ENCODE measurements at regions not wholly inside any gene's neighbourhood (a gene's known extent, or its start where the extent isn't known, plus 50 kb on each side); places are given as distances from the start of the nearest gene placed in this dataset.
"Not testable (repeated sequence)": the region's sequence is repeated elsewhere in the genome, so short reads cannot be mapped to it uniquely, and the experiment has no call there.

- no peak for DNase-seq (ENCODE audit: low spot score)
- ATAC-seq (ENCODE audit: low FRiP score) = no peak
- TF ChIP-seq, protein P1, sequence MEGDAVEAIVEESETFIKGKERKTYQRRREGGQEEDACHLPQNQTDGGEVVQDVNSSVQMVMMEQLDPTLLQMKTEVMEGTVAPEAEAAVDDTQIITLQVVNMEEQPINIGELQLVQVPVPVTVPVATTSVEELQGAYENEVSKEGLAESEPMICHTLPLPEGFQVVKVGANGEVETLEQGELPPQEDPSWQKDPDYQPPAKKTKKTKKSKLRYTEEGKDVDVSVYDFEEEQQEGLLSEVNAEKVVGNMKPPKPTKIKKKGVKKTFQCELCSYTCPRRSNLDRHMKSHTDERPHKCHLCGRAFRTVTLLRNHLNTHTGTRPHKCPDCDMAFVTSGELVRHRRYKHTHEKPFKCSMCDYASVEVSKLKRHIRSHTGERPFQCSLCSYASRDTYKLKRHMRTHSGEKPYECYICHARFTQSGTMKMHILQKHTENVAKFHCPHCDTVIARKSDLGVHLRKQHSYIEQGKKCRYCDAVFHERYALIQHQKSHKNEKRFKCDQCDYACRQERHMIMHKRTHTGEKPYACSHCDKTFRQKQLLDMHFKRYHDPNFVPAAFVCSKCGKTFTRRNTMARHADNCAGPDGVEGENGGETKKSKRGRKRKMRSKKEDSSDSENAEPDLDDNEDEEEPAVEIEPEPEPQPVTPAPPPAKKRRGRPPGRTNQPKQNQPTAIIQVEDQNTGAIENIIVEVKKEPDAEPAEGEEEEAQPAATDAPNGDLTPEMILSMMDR (IDR thresholded peaks at IDR 0.05) = no peak
Observed at GRCh38 chr6:141956868-141957267, 175.9 kb upstream of the GJE1 start.

DNA sequence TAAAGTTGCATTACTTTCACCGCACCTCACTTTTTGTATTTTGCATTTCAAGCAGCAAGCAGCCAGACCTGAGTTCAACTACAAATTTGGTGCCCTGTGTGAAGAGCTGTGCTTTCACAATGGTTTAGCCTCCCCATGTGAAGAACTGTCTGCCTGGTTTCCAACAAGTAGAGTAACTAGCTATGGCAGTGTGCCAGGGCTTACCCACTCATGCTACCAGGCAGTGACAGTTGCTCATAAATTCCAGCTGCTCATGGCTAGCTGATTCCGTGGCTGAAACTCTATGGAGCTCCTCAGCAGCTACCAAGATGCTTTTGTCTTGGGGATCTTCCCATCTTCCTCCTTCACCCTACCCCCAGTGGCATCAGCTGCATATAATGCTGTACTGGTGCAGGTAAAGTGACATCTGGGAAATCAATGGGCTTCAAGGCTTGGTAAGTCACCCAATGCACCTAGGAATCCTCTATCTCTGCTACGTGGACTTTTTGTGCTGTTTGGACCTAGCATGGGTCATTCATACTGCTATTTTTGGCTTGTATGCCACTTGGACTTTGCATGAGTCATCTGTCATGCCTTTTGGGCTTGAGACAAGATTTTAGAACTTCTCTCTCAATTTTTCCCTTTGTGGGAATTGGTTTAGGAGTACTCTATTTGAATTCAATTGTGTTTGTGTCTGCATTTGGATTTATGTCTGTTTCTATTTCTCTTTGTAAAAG, 176.5 kb upstream of the GJE1 start:
- peak; percentile 67 for ATAC-seq (ENCODE audit: low FRiP score)
- TF ChIP-seq, protein P1 (IDR thresholded peaks at IDR 0.05) = no peak
- no peak for DNase-seq (ENCODE audit: low spot score)

DNA sequence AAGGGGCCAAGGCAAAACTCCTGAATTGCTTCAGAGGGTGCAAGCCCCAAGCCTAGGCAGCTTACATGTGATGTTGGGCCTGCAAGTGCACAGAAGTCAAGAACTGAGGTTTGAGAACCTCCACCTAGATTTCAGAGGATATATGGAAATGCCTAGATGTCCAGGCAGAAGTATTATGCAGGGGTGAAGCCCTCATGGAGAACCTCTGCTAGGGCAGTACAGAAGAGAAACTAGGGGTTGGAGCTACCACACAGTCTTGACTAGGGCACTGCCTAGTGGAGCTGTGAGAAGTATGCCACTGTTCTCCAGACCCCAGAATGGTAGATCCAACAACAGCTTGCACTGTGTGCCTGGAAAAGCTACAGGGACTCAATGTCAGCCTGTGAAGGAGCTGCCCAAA, 179.7 kb upstream of the GJE1 start:
- TF ChIP-seq, protein P1 (IDR thresholded peaks at IDR 0.05) = no peak
- DNase-seq (ENCODE audit: low spot score) = no peak
- ATAC-seq (ENCODE audit: low FRiP score) = no peak

DNA sequence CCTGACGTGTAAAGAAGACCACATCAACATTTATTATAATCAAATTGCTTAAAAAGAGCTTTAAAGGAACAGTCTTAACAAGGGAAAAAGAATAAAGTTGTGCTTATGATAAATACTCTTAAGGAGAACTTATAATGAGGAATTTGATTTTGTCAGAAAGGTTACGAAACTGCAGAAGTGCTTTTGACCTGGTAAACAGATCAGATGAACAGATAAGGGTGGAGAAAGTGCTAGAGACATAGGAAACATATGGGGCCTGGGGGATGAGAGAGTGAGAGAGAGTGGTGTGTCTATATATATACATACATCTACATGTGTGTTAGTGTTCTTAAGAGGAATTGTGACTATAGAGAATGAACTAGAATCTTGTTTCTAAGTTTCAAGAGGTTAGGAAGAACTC, 186.2 kb upstream of the GJE1 start:
- TF ChIP-seq, protein P1 (IDR thresholded peaks at IDR 0.05) = no peak
- DNase-seq (ENCODE audit: low spot score) (no peak), ATAC-seq (ENCODE audit: low FRiP score) (no peak)

DNA sequence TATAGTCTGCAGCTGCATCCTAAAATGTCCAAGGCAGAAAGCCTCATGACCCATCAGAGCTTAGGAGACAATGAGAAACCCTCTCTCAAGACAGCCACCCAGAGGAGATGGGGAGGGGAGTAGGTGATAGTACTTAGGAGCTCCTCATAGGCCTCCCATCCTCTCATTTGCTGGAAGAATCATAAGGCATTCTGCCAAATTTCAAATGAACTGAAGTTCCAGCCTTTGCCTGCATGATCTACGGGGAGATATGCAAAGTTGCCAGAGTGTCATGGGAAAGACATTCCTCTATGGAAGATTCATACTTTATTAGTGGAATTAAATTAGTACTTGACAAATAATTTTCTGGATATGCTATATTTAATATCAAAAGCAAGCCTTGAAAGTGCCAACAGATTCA, 194.1 kb upstream of the GJE1 start:
- no peak for DNase-seq (ENCODE audit: low spot score)
- ATAC-seq (ENCODE audit: low FRiP score) = no peak
- TF ChIP-seq, protein P1 (IDR thresholded peaks at IDR 0.05) = no peak

DNA sequence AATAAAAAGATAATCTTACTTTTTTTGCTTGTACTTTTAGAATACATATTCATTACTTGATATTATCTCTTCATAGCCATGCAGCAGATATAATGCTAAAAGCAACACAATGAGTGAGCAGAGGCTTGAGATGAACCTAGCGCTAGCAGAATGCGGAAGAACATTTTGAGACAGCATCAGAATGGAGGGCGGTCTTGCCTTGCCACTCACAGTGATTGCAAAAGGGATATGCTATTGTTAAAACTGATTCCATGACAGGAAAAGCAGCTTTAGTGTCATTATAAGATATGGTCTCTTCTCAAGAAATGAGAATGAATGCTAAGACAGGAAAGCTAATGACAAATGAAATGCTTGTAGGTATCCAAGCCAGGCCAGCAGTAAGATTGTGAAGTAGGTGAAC, 200.0 kb upstream of the GJE1 start:
- no peak for ATAC-seq (ENCODE audit: low FRiP score)
- DNase-seq (ENCODE audit: low spot score) = no peak
- TF ChIP-seq, protein P1 (IDR thresholded peaks at IDR 0.05) = no peak

DNA sequence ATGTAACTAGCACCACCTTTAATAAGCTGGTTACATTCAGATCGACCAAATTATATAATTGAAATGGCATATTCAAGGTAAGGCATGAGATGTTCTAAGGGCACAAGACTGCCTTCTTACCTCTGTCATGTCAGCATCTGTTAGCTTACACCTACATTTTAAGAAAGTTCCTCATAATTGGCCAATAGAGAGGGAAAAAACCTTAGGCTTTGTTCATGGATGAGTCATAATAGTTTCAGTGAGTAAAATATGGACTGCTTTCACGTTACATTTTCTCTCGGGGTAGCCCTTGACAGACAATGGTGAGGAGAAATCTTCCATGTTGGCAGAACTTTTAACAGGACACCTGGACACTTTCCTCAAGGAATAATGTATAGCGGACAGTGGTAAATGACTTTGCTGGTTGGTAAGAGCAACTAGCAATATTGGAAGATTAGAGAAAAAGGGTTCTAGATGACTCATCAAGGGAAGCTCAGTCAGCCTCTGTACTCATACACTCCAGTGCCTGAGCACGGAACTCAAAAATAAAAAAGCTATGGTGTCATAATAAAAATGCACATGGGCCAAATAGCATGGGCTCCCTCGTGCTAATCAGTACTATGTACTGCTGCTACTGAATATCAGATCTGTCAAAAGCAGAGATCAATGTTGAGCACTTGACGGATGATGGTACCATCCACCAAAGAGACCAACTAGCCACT, 206.4 kb upstream of the GJE1 start:
- not testable (repeated sequence) for DNase-seq (ENCODE audit: low spot score); ATAC-seq (ENCODE audit: low FRiP score)
